Stomach (tissue), 8 donors: ENCODE measurements at regions not wholly inside any gene's neighbourhood (a gene's known extent, or its start where the extent isn't known, plus 50 kb on each side); places are given as distances from the start of the nearest gene placed in this dataset.
A peak's percentile ranks its signal among the peaks of the same experiment; 100 is the strongest.

Experiments used
- DNase-seq, 2 donors: peaks; one replicate each; pipeline versions ENCODE4 v3.0.0 to v3.0.0-alpha.2; 2013 to 2019
- H3K27ac ChIP-seq, 5 donors: fragments of 200-600 bp in 4 of 5; sonication (generic) in 4 of 5; one replicate each; pipeline ENCODE4 v1.5.1; 2013 to 2019; ENCODE audit warnings: mild to moderate bottlenecking in 1 of 5, moderate library complexity in 1 of 5
- H3K27me3 ChIP-seq, 3 donors: fragments of 200-600 bp; sonication (generic); one replicate each; pipeline ENCODE4 v1.5.1; 2017 to 2019; ENCODE audit warnings: mixed run types in 1 of 3
- H3K36me3 ChIP-seq, 4 donors: fragments of 200-600 bp; sonication (generic); 1 replicate in 3 of 4; 2 replicates in 1 of 4; pipeline ENCODE4 v1.5.1; 2016 to 2019
- H3K4me1 ChIP-seq, 4 donors: fragments of 200-600 bp; sonication (generic); one replicate each; pipeline ENCODE4 v1.5.1; 2016 to 2019
- H3K4me3 ChIP-seq, 4 donors: fragments of 200-600 bp; sonication (generic) in 3 of 4; one replicate each; pipeline ENCODE4 v1.5.1; 2016 to 2019; ENCODE audit warnings: mild to moderate bottlenecking in 1 of 4
- H3K9me3 ChIP-seq, 4 donors: fragments of 200-600 bp; sonication (generic); one replicate each; pipeline ENCODE4 v1.5.1; 2016 to 2019
- CTCF ChIP-seq, 7 experiments: fragments of 450-650 bp in 4 of 7; fragments of 200-600 bp in 3 of 7; sonication (generic) in 3 of 7; IDR thresholded peaks; one replicate each; pipeline ENCODE4 v1.5.1; 2016 to 2019; ENCODE audit warnings: antibody characterized with exemption in 7 of 7, control low read depth in 2 of 7, mild to moderate bottlenecking in 1 of 7
- EP300 ChIP-seq: sonication (generic); formaldehyde crosslinking; IDR thresholded peaks from one replicate; pipeline ENCODE4 v1.6.1; 2017; ENCODE audit warnings: antibody characterized with exemption
- POLR2A ChIP-seq, 4 donors: fragments of 450-650 bp; IDR thresholded peaks; one replicate each; pipeline ENCODE4 v1.6.1; 2016; ENCODE audit warnings: antibody characterized with exemption in 4 of 4, control low read depth in 2 of 4, mild to moderate bottlenecking in 1 of 4, moderate library complexity in 1 of 4
- POLR2AphosphoS5 ChIP-seq, 3 donors: sonication (generic); formaldehyde crosslinking; IDR thresholded peaks; one replicate each; pipeline ENCODE4 v1.6.1; 2016; ENCODE audit warnings: antibody characterized with exemption in 3 of 3
- WGBS, 5 donors: extraction: QIAGEN DNeasy Blood & Tissue Kit in 3 of 5; methylation state at CpG; one replicate each; pipeline versions ENCODE4 v1.1.5 to v1.1.7; 2013 to 2018; 5-methylcytosine and 5-hydroxymethylcytosine counted together
- intact Hi-C: fragments of 100-400 bp; cut with DNase I; formaldehyde crosslinking; loops from one replicate; pipeline ENCODE4 v1.15.1; 2023; ENCODE audit warnings: low total_unique reads
- donor health status: healthy with polysubstance abuse.
- donor health status: Bipolar disorder and iron deficiency.
- donor health status: healthy.

DNA sequence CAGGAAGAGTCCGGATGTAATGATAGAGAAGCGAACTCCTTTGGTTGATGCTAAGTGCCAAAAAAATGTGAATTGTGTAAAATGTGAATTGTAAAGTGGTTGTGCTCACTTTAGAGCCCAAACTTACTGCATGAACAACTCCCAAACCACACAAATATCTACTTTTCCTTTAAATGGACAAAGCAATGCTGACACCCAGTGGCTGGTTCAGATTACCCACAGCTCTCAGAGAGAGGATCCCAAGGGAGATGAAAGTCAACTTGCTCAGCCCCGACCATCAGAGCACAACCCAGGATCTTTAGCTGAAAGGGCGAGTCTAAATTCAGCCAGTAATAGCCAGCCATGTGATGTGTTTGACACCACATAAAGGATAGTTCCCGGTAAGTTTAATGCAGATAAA, 133.7 kb downstream of the NMUR2 start:
- no peak overlapping the region for H3K27ac ChIP-seq
- H3K36me3 ChIP-seq = no peaks in the 10 kb centered on the region
- DNase-seq = peak; percentile 27 to 63
- H3K4me1 ChIP-seq = no peaks in the 10 kb centered on the region
- peak in 2 of 7 experiments; percentile 9 to 44 for TF ChIP-seq CTCF (IDR thresholded peaks at IDR 0.05)
- no peak for TF ChIP-seq POLR2A (IDR thresholded peaks at IDR 0.05)
- intact Hi-C loops = loop anchor here (10.0 kb wide), 1 partner anchor 447 kb away; no protein-coding TSS in a partner anchor
- WGBS, 5 donors = 43 to 56% (median 52%) methylated on average over 5 of the region's 5 CpGs
- no peaks in the 10 kb centered on the region for H3K27me3 ChIP-seq
- no peaks in the 10 kb centered on the region for H3K9me3 ChIP-seq
- no peak overlapping the region for H3K4me3 ChIP-seq

DNA sequence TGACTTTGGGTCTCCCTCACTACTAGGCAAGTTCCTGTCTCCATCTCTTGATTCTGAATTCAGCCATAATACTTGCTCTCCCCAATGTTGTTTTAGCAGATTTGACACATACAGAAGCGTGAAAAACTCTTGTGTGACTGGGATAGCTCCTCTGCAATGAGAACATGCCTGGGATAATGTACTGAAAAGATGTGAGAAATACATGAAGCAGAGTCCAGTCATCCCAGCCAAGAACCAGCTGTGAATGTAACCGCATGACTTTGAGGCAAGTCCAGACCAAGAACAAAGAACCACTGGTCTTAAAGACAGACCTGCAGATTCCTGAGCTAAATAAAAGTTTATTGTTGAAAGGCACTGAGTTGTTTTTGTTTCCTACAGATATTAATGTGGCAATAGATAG, 135.0 kb downstream of the NMUR2 start:
- H3K36me3 ChIP-seq = no peaks in the 10 kb centered on the region
- H3K4me1 ChIP-seq = no peaks in the 10 kb centered on the region
- TF ChIP-seq POLR2AphosphoS5 (IDR thresholded peaks at IDR 0.05) (no peak), EP300 (no peak), CTCF (IDR thresholded peaks at IDR 0.05) (no peak), POLR2A (IDR thresholded peaks at IDR 0.05) (no peak)
- H3K9me3 ChIP-seq = no peaks in the 10 kb centered on the region
- DNase-seq = no peak
- no peak overlapping the region for H3K27ac ChIP-seq
- intact Hi-C loops = loop anchor here (10.0 kb wide), 1 partner anchor 445 kb away; no protein-coding TSS in a partner anchor
- H3K27me3 ChIP-seq = no peaks in the 10 kb centered on the region
- H3K4me3 ChIP-seq = no peak overlapping the region
- 65 to 79% (median 72%) methylated on average over 2 of the region's 2 CpGs for WGBS, 5 donors

- Histone ChIP-seq H3K4me3 (no peak overlapping the region), H3K27ac (no peak overlapping the region), H3K9me3 (no peaks in the 10 kb centered on the region), H3K36me3 (no peaks in the 10 kb centered on the region), H3K27me3 (no peaks in the 10 kb centered on the region), H3K4me1 (no peaks in the 10 kb centered on the region)
- DNase-seq = no peak
- intact Hi-C loops = no loop called here
- TF ChIP-seq POLR2A (IDR thresholded peaks at IDR 0.05) (no peak), CTCF (IDR thresholded peaks at IDR 0.05) (no peak), POLR2AphosphoS5 (IDR thresholded peaks at IDR 0.05) (no peak), EP300 (no peak)
- whole genome bisulfite sequencing, 5 donors = 25 to 70% (median 47%) methylated on average over 1 of the region's 1 CpG
Observed at GRCh38 chr5:152269533-152269932, 135.5 kb downstream of the NMUR2 start.

DNA sequence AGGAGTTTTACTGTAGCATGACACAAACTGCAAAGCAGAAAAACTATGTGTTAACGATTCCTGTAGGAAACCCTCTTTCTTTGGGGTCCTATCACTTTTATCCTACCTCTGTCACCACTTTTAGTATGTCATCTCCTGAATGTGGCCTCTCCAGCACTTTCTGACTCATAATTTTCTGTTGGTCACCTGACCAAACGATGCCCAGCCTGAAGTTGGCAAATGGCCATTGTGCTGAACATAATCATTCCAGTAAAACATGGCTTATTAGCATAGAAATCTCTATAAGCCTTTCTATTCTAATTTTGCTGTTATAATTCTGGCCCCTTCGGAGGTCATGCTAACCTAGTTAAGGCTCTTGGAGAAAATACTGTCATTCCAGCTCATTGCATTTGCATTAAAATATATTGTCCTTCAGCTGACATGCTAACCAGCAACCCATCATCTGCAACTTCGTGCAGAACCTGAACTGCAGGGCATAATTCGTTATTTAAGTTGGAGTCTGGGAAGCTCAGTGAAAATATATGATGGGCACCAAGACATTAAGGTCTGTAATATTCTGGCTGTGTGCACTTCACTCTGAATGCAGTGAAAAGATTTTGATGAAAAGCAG, 140.3 kb downstream of the NMUR2 start:
- Histone ChIP-seq H3K27ac (no peak overlapping the region), H3K27me3 (no peaks in the 10 kb centered on the region), H3K36me3 (no peaks in the 10 kb centered on the region), H3K4me1 (no peaks in the 10 kb centered on the region), H3K4me3 (no peak overlapping the region), H3K9me3 (no peaks in the 10 kb centered on the region)
- TF ChIP-seq POLR2AphosphoS5 (IDR thresholded peaks at IDR 0.05) (no peak), EP300 (no peak), POLR2A (IDR thresholded peaks at IDR 0.05) (no peak), CTCF (IDR thresholded peaks at IDR 0.05) (no peak)
- intact Hi-C loops = no loop called here
- no peak for DNase-seq
- 49 to 63% (median 62%) methylated on average over 5 of the region's 5 CpGs for WGBS, 5 donors
